ENCODE measurements at regions not wholly inside any gene's neighbourhood (a gene's known extent, or its start where the extent isn't known, plus 50 kb on each side); places are given as distances from the start of the nearest gene placed in this dataset.

- Histone ChIP-seq H3K4me2 (ENCODE audit: low read length) (peak overlapping the region; percentile 9; the same call in 1 of the 2 replicates), H2AFZ (ENCODE audit: low read length) (no peak overlapping the region), H3K27me3 (ENCODE audit: low read length) (no peaks in the 10 kb centered on the region), H3F3A (ENCODE audit: low read length, unreplicated experiment) (no peaks in the 10 kb centered on the region), H3K4me3 (ENCODE audit: low read length) (no peak overlapping the region), H3K27ac (ENCODE audit: low read length) (peak overlapping the region; percentile 42; the same call in 1 of the 2 replicates), H3K4me1 (ENCODE audit: insufficient read depth, low read length) (peaks cover 13% of the 10 kb centered on the region), H3K36me3 (ENCODE audit: low read depth, low read length) (no peaks in the 10 kb centered on the region), H3K9ac (ENCODE audit: low read length) (no peak overlapping the region), H3K79me2 (ENCODE audit: low read length) (no peaks in the 10 kb centered on the region), H4K20me1 (ENCODE audit: low read length) (no peaks in the 10 kb centered on the region), H3K9me2 (replicated peaks; ENCODE audit: low read length) (no peaks in the 10 kb centered on the region), H3K9me3 (ENCODE audit: low read length) (no peaks in the 10 kb centered on the region)
- TF ChIP-seq CTCF (conservative IDR thresholded peaks at IDR 0.05; ENCODE audit: low read depth, low read length) = no peak
- TF ChIP-seq EZH2phosphoT487 (IDR thresholded peaks at IDR 0.05; ENCODE audit: borderline replicate concordance, low read length) = no peak
- no peak for TF ChIP-seq EZH2 (IDR thresholded peaks at IDR 0.05; ENCODE audit: low read length, unreplicated experiment)
- POLR2A ChIA-PET (ENCODE audit: unreplicated experiment) = no interaction called here
- intact Hi-C loops (cut with micrococcal nuclease) = no loop called here
- CTCF ChIA-PET = no interaction called here
- BruUV-seq (replicated peaks) = no TSS peak
- ATAC-seq = no peak
- no peak for DNase-seq
Observed at GRCh38 chr3:43198301-43198700, 88.0 kb upstream of the SNRK start.

GRCh38 chr3:43197181-43197580, 89.2 kb upstream of the SNRK start:
- peaks cover 13% of the 10 kb centered on the region for H3K4me1 ChIP-seq (ENCODE audit: insufficient read depth, low read length)
- no peaks in the 10 kb centered on the region for H3K9me3 ChIP-seq (ENCODE audit: low read length)
- ChIA-PET POLR2A (ENCODE audit: unreplicated experiment) (no interaction called here), CTCF (no interaction called here)
- H3K79me2 ChIP-seq (ENCODE audit: low read length) = no peaks in the 10 kb centered on the region
- H3K36me3 ChIP-seq (ENCODE audit: low read depth, low read length) = no peaks in the 10 kb centered on the region
- intact Hi-C loops (cut with micrococcal nuclease) = no loop called here
- DNase-seq = no peak
- H3K9ac ChIP-seq (ENCODE audit: low read length) = no peak overlapping the region
- no peaks in the 10 kb centered on the region for H4K20me1 ChIP-seq (ENCODE audit: low read length)
- H3K9me2 ChIP-seq (replicated peaks; ENCODE audit: low read length) = no peaks in the 10 kb centered on the region
- H3K4me2 ChIP-seq (ENCODE audit: low read length) = no peak overlapping the region
- no peaks in the 10 kb centered on the region for H3F3A ChIP-seq (ENCODE audit: low read length, unreplicated experiment)
- H3K27ac ChIP-seq (ENCODE audit: low read length) = no peak overlapping the region
- no TSS peak for BruUV-seq (replicated peaks)
- no peak for TF ChIP-seq EZH2 (IDR thresholded peaks at IDR 0.05; ENCODE audit: low read length, unreplicated experiment)
- TF ChIP-seq CTCF (conservative IDR thresholded peaks at IDR 0.05; ENCODE audit: low read depth, low read length) = no peak
- TF ChIP-seq EZH2phosphoT487 (IDR thresholded peaks at IDR 0.05; ENCODE audit: borderline replicate concordance, low read length) = no peak
- no peaks in the 10 kb centered on the region for H3K27me3 ChIP-seq (ENCODE audit: low read length)
- H2AFZ ChIP-seq (ENCODE audit: low read length) = no peak overlapping the region
- ATAC-seq = no peak
- H3K4me3 ChIP-seq (ENCODE audit: low read length) = no peak overlapping the region

GRCh38 chr3:43196721-43197120, 89.6 kb upstream of the SNRK start:
- ChIA-PET CTCF (no interaction called here), POLR2A (ENCODE audit: unreplicated experiment) (no interaction called here)
- Histone ChIP-seq H3F3A (ENCODE audit: low read length, unreplicated experiment) (no peaks in the 10 kb centered on the region), H2AFZ (ENCODE audit: low read length) (no peak overlapping the region), H3K27ac (ENCODE audit: low read length) (no peak overlapping the region), H3K36me3 (ENCODE audit: low read depth, low read length) (no peaks in the 10 kb centered on the region), H3K4me2 (ENCODE audit: low read length) (no peak overlapping the region), H3K9me3 (ENCODE audit: low read length) (no peaks in the 10 kb centered on the region), H3K9me2 (replicated peaks; ENCODE audit: low read length) (no peaks in the 10 kb centered on the region), H3K9ac (ENCODE audit: low read length) (no peak overlapping the region), H3K27me3 (ENCODE audit: low read length) (no peaks in the 10 kb centered on the region), H3K4me3 (ENCODE audit: low read length) (no peak overlapping the region), H3K4me1 (ENCODE audit: insufficient read depth, low read length) (peaks cover 13% of the 10 kb centered on the region), H3K79me2 (ENCODE audit: low read length) (no peaks in the 10 kb centered on the region), H4K20me1 (ENCODE audit: low read length) (no peaks in the 10 kb centered on the region)
- DNase-seq (no peak), ATAC-seq (no peak)
- TF ChIP-seq CTCF (conservative IDR thresholded peaks at IDR 0.05; ENCODE audit: low read depth, low read length) (no peak), EZH2 (IDR thresholded peaks at IDR 0.05; ENCODE audit: low read length, unreplicated experiment) (no peak), EZH2phosphoT487 (IDR thresholded peaks at IDR 0.05; ENCODE audit: borderline replicate concordance, low read length) (no peak)
- no TSS peak for BruUV-seq (replicated peaks)
- intact Hi-C loops (cut with micrococcal nuclease) = no loop called here
